HG03039 (cell line): ENCODE measurements at regions not wholly inside any gene's neighbourhood (a gene's known extent, or its start where the extent isn't known, plus 50 kb on each side); places are given as distances from the start of the nearest gene placed in this dataset.
"Not testable (repeated sequence)": the region's sequence is repeated elsewhere in the genome, so short reads cannot be mapped to it uniquely, and the experiment has no call there.

ENCODE experiments used
- ATAC-seq: cut with Tn5 transposase; IDR thresholded peaks from one replicate; pipeline ENCODE4 v1.9.1; 2021; ENCODE audit warnings: mild to moderate bottlenecking, moderate library complexity; ENCODE audit not compliant: unreplicated experiment

DNA sequence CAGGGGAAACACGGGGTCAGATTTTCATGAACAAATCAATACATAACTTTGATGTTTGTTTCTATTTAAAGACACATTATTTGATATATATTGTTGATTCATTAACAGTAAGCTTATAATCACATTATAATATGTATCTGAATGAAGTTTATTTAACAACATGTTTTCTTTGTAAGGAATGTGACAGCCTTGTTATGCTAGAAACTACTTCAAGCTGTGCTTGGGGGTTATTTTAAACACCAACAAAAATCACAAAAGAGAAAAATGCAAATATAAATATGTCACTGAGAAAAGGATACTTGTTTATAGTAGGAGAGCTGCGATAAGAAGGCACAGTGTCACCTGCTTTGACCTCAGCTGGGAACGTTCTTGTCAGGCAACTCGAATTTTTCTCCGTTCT is 354.6 kb upstream of the AGA start:
- no peak for ATAC-seq

DNA sequence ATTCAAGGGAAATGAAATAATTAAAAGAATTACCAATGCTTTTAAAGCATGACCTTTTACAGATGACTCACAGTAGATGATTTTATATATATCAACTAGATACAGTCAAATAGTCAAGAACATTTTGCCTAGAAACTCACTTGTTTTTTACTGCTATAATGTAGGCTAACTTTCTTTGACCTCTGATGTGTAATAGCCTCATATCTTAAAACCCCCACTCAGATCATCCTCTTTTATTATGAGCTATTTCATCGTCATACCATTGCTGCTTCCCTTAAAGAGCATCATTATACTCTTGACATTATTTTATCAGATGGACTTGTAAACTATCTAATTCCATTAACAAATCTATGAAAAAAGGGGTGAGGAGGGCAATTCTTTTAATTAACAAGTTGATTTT is 355.9 kb upstream of the AGA start:
- no peak for ATAC-seq

DNA sequence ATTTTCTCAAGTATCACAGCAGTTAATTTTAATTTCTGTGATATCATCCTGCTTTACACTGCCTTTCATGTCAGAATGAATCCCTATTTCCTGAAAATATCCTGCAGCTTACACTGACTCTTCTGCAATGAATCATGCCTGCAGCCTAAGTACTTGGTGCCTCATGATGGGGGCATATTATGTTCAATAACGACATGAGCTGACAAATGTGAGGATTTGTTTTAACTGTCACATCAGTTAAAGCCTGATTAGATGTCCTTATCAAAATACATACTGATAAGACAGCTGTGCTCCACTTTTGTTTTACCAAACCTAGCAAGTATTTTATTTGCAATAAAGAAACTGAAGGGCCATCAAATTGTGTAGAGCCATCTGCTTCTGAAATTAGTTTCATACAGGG is 359.9 kb upstream of the AGA start:
- no peak for ATAC-seq

DNA sequence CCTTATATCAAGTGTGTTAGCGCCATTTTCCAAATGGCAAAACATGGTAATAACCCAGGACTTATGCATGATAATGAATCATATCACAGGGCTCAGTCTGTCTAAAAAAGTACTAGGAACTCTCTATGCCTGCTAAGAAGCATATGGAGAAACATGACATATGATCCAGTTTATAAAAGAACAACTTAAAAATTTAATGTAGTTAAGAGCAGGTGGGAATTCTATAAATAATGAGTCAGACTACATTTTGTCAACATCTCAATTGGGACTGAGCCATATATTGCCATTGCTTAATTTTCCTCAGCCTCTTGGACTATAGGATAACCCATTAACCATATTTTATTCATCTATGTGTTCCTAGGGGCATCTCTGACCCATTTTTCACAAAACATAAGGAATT is 360.4 kb upstream of the AGA start:
- no peak for ATAC-seq

DNA sequence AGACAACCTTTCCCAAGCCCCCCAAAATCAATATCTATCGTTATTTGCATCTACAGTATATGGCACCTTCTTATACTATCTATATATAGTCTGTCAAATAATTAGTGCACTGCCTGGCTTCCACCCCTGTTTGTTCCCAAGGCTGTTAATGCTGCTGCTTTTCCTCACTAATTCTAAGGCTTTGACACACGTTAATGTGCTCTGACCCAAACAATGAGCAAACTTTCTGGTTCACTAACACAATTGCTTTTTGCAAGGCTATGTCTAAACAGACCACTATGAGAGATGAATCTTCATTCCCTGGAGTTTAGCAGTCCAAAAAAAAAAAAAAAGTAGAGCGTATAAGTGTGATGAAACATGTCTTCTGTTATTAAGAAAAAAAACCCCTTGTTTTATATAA is 360.9 kb upstream of the AGA start:
- ATAC-seq: no peak

DNA sequence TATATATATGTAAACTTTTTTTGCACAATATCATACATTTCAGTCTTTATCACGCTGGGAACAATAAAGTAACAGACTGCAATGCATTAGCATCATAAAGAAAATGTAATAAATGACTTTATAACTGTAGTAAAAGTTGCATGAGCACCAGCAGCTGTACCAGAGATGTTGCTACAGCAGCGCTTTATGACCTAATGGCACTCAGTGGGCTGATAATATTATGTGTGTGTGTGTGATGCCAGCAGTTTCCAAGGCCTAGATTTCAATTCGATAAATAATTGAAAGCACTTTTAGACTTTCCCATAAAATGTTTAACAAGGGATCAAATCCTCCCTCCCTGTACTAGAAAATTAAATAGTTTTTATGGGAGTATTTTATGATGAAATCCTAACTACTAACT is 367.6 kb upstream of the AGA start:
- no peak for ATAC-seq

DNA sequence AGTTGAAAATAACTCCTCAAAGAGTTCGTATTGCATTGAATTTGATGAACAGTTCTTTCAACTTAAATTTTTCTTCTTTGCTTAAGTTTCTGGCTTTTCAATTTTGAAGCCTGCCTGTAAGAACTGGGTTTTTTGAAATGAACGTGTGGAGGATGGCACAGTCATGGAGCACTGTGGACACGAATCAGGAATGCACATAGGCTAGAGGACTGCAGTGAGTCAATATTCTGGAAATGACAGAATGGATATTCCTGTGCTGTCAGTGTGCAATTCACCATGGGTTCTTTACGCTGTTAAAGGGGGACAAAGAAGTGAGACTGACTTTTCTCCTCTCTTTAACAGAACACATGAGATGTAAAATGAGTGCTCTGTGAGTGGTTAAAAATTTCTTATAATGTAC is 368.0 kb upstream of the AGA start:
- ATAC-seq: no peak

DNA sequence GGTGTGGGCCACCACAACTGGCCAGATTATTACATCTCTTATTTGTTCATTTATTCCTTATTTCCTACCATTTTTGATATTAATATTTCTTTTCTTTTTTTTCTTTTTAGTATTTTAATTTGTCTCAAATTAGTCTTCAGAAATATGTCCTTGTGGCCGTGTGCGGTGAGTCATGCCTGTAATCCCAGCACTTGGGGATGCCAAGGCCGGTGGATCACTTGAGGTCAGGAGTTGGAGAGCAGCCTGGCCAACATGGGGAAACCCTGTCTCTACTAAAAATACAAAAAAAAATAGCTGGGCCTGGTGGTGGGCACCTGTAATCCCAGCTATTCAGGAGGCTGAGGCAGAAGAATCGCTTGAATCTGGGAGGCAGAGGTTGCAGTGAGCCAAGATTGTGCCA is 376.2 kb upstream of the AGA start:
- ATAC-seq: not testable (repeated sequence)

DNA sequence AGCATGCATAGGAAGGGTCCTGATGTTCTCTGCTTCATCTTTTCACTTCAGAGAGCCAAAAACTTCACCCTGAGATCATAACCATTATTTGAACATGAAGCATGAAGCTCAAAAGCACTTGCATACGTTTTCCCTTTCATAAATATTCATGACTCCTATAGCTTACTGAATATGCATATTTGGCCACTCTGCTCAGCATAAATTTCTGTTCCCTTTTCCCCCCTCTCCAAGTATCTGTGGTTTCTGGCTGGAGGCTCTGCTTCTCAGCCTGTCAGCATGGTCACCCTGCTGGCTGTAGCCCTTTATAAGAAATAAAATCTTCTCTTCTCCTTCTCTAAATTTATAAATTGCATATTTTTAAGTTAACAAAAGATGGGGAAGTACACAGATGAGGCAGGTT is 384.7 kb upstream of the AGA start:
- no peak for ATAC-seq

DNA sequence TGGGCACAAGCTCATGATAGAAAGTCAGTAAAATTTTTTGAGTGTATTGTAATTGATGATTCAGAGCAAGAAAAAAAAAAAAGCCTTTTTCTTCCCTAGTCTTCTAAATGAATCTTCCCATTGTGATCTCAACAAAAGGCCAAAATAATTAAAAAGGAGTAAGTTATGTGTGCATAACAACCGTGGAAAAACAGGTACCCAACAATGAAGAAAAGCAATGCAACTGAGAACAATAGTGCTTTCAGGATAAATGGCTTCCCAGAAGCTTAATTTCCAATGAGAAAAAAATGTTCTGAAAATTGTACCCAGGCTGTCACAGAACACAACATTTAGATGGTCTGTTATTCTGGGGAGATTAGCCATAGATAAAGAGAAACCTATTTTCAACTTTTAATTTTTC is 399.0 kb upstream of the AGA start:
- no peak for ATAC-seq

DNA sequence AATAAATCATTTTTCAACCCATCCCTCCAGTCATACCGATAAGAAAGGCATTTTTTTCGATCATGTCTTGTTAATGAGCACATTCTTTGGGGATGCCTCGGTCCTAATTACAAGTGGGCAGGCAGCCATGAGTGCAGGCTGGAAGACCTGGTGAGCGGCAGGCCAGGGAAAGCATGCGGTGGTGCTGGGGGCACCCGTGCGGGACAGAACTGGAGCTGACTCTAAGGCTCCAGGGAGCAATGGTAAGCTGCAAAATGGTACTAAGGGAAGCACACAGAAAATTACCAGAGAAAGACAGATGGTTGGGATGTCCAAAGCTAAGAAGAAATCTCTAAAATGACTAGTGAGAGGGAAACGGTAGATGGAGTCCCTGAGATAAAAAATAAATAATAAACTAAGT is 411.0 kb upstream of the AGA start:
- ATAC-seq: no peak

DNA sequence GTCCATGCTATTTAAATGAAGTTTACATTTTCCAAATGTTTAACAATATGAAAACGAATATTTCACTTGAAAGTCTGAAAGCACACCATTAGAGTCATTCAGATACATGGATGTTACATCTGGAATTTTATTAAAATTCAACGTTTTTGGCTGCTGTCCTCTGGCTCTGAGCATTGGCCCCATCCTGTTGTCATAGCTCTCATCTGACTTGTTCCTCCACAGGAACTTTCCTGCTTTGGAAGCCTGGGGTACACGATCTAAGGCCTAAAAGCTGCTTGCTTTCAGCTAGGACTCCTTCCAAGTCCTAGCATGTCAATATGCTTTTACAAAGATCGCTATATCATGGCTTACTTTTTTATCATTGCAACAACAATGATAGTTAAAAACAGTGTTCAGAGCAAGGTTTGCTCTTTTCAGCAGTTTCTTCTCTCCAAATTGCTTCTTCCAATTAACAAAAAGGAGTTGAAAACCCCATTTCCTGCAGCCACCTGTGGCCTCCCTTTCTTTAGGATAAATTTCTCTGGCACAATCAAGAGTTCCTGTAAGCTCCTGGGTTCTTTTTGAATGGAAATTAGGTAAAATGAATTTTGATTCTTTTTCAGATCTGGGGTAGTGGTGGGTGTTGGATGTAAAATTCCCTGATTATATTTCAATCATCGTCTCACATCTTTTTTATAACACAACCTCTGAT is 413.4 kb upstream of the AGA start:
- no peak for ATAC-seq

DNA sequence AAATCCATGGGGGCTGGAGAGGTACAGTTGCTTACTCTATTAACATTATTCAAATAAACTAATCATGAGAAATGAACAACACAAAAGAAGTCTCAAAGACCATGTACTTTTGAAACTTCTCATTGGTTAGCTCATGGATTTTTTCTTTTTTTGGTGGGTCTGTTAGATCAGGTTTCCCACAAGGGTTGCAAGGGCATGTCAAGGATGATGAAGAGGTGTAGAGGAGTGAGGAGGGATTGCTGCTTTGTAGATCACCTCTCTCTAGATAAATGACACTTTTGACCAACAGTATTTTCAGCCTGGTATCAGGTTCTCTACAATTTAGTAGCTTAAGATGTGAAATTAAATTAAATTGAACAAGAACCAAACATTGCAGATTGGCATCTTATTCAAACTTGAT is 417.9 kb upstream of the AGA start:
- no peak for ATAC-seq

DNA sequence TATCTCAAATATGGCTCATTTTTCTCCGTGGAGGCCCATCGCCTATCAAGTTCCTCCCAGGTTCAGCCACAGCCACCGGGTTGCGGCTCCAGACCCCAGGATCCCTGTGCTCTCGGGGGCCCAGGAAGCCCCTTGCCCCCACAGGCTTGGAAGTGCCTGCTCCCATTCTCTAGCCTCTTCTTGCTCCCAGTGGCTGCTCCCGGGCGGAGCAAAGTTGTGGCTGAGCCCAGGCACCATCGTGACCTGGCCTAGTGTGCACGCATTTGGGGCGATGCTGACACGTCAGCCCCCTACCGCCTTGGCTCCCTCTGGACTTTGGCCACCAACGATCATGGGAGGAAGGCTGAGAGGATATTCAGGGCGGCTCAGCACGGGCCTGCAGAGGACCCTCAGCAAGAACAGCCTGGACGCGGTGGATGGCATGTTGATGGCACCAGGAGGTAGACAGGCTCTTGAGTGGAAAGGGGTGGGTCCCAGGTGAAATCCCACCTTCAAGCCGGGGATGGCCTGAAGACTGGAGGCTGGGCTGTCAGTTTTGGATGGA is 419.4 kb upstream of the AGA start:
- no peak for ATAC-seq

DNA sequence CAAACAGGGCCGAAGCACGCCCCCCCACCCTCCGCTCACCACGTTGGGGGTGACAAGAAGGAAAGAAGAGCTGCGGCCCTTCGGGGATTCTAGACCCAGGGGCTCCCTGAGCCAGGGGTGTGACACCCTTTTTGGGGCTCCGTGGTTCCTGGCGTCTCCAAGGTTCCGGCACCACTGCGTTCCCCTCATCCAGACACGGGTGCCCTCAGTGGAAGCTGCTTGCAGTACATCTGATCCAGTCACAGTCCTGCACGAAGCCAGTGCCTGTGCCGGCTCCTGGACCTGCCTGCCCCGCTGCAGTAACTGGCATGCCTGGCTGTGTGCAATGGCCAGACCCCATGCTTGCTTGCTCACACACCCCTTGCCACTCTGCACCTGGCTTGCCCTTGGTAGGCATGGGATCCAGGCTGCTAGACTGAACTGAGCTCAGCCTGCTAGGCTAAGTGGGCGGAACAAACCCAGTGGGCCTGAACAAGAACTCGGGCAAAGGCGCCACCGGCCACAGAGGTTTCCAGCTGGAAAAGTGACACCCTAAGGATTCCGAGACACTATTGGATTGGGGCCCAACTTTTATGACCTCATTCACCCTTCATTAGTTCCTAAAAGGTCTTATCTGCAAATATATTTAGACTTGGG is 420.4 kb upstream of the AGA start:
- ATAC-seq: no peak

DNA sequence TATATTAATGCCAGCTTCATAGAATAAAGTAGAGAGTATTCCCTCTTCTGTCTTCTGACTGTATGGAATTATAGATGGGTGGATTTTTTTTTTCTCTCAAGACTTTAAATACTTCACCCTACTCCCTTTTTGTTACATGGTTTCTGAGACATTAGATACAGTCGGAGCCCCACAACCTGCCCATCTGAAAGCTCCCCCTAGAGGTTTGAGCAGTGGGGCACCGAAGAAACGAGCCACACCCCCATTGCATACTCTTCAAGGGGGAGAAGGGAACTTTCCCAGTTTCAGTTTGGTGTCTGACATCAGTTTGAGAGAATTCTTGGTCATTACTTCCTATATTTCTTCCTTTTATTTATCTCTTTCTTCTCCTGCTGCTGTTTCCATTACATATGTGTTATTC is 437.6 kb upstream of the AGA start:
- ATAC-seq: no peak

DNA sequence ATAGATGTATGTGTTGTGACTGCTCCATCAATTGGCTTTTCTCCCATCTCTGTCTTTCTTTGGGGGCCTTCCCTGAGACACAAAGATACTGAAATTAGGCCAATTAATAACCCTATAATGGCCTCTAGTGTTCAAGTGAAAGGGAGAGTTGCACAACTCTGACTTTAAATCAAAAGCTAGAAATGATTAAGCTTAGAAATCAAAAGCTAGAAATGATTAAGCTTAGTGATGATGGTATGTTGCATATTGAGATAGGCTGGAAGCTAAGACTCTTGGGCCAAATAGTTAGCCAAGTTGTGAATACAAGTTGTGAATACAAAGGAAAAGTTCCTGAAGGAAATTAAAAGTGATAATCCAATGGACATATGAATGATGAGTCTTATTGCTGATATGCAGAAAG is 452.9 kb upstream of the AGA start:
- no peak for ATAC-seq

DNA sequence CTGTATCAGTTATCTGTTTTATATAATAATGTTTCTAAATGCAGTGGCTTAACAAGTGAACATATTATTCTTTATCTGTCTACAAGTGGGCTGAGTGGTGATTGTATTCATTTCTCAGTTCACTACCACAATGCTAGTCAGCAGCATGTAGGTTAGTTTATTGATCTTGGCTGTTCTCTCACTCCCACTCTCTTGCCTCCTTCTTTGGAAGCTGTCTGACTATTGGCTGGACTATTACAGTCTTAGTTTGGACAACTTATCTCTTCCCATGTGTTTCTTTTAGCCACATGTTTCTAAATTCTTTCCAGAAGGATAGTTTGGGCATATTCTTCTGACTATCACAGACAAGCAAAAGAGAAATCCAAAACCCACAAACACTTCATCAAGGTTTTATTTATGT is 459.5 kb upstream of the AGA start:
- ATAC-seq: no peak

DNA sequence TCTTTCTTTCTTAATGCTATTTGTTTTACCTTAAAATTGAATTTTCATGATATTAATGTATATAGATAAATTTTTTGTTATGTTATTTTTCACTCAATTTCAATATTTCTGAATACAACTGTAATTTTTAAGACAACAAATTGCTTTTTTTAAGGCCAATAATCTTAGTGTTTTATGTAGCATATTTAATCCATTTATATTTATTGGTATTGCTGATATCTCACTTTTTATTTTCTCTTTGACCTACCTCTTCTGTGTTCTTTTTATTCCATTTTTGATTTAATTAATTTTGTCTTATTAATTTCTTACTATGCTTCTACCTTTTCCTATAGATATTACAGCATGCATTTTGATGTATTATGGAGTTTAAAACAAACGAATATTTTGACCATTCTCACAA is 460.1 kb upstream of the AGA start:
- ATAC-seq: no peak

DNA sequence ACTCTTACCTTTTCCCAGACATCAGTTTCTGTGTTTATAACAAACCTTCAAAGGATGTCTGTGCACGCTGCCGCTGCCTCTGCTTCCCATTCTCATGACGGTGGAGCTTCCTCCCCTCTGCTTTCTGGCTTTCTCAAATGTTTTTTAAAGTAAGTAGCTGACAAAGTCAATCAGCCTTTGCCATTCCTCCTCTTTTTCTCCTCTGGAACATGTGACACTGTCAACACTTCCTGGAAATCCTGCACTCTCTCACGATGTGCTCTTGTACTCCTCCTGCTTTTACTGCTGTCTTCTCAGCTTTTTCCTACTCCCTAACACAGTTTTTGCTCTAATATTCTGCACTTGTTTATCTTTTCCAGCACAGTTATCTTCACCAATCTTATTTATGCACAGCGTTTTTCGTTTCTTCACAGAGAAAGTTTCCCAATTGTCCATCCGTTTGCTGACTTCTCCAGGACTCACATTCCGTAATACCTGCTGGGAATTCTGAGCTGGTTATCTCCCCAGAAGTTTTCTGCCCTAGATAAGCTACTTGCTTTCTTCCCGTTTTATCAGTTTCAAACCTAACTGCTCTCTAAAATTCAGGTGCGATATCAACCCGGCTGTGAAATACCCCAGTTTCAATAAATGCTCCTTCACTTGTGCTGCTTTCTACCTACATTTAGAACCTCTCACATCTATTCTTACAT is 465.6 kb upstream of the AGA start:
- no peak for ATAC-seq

DNA sequence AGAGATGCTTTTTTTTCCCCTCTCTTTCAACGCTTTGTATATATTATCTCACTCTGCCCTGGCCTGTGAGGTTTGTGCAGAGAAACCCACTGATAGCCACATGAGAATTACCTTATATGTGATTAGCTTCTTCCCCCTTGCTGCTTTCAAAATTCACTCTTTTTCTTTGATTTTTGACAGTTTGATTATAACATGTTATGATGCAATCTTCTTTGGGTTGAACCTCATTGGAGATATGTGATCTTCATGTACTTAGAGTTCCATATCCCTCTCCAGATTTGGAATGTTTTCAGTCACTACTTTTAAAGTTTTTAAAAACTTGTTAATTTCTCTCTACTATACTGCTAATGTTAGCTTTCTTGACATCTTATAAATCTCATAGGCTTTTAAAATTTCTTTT is 479.5 kb upstream of the AGA start:
- ATAC-seq: no peak

DNA sequence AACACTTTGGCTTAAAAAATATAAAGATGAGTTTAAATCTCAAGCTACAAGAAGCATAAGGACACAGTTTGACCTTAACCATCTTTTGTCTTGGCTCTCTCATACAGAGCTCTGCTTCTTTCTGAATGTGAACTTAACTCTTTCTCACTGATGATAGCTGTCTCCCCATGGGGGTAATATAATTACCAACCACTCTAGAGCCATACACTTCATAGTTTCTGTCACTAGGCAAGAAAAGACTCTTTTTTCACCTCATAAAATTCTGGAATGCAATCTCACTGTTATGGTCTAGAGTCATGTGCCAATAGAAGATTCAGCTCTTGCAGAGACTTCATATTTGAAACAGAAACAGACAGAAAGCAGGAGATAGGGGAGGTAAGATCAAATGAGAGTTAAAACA is 481.7 kb upstream of the AGA start:
- no peak for ATAC-seq
